Mesothelial cell of epicardium (in vitro differentiated cells): ENCODE measurements at regions not wholly inside any gene's neighbourhood (a gene's known extent, or its start where the extent isn't known, plus 50 kb on each side); places are given as distances from the start of the nearest gene placed in this dataset.
"Not testable (repeated sequence)": the region's sequence is repeated elsewhere in the genome, so short reads cannot be mapped to it uniquely, and the experiment has no call there.

Experiments
- DNase-seq, 2 experiments: peaks; one replicate each; pipeline ENCODE4 v3.0.0; 2021; ENCODE audit warnings: low spot score in 2 of 2; ENCODE audit not compliant: unreplicated experiment in 2 of 2
- H3K27ac Mint-ChIP-seq: 2 replicates; pipeline ENCODE4 v1.8.0; 2021; ENCODE audit warnings: mixed read lengths
- H3K27me3 Mint-ChIP-seq: 2 replicates; pipeline ENCODE4 v1.8.0; 2021; ENCODE audit warnings: low read depth, mixed read lengths
- H3K36me3 Mint-ChIP-seq: 2 replicates; pipeline ENCODE4 v1.8.0; 2021; ENCODE audit warnings: mixed read lengths
- H3K4me1 Mint-ChIP-seq: 2 replicates; pipeline ENCODE4 v1.8.0; 2021; ENCODE audit warnings: mixed read lengths
- H3K4me3 Mint-ChIP-seq: 2 replicates; pipeline ENCODE4 v1.8.0; 2021; ENCODE audit warnings: mild to moderate bottlenecking, moderate library complexity, mixed read lengths
- H3K9me3 Mint-ChIP-seq: 2 replicates; pipeline ENCODE4 v1.8.0; 2021; ENCODE audit warnings: mixed read lengths
- TF ChIP-seq, protein P1 (sequence below): fragments of 200-600 bp; sonication (generic); IDR thresholded peaks from one replicate; pipeline ENCODE4 v1.5.0; 2021; ENCODE audit warnings: antibody characterized with exemption; ENCODE audit not compliant: unreplicated experiment

DNA sequence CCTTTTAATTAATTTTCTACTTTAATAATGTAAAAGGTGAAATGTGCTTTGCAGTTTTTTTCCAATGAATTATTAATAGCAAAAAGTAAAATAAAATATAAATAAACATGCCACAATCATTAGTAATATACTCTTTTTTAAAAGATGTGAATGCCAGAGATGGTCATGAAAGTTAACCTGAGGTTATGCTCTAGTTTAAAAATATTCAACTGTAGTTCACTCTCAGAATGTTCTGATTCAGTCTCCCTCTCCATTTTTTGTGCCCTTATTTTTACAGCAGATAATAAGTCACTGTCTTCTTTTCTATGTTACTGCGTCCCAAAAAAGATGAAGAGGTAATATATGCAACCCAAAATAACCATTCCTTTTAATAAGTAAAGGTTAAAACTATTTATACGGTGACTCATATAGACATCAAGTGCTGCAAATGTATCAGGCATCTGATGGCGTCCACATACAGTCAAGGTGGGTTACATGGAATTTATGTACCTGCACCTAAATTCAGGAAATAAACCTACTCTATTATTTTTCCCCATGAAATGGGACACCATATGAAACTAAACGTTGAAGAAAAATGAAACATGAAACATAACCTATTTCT lies 153.6 kb upstream of the ZNF804A start:
- TF ChIP-seq, protein P1, sequence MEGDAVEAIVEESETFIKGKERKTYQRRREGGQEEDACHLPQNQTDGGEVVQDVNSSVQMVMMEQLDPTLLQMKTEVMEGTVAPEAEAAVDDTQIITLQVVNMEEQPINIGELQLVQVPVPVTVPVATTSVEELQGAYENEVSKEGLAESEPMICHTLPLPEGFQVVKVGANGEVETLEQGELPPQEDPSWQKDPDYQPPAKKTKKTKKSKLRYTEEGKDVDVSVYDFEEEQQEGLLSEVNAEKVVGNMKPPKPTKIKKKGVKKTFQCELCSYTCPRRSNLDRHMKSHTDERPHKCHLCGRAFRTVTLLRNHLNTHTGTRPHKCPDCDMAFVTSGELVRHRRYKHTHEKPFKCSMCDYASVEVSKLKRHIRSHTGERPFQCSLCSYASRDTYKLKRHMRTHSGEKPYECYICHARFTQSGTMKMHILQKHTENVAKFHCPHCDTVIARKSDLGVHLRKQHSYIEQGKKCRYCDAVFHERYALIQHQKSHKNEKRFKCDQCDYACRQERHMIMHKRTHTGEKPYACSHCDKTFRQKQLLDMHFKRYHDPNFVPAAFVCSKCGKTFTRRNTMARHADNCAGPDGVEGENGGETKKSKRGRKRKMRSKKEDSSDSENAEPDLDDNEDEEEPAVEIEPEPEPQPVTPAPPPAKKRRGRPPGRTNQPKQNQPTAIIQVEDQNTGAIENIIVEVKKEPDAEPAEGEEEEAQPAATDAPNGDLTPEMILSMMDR, result no peak
- H3K27ac Mint-ChIP-seq, result no peak overlapping the region
- H3K4me3 Mint-ChIP-seq, result no peak overlapping the region
- H3K27me3 Mint-ChIP-seq, result no peaks in the 10 kb centered on the region
- no peaks in the 10 kb centered on the region for H3K36me3 Mint-ChIP-seq
- DNase-seq, result no peak
- H3K4me1 Mint-ChIP-seq, result peaks cover 6% of the 10 kb centered on the region
- no peaks in the 10 kb centered on the region for H3K9me3 Mint-ChIP-seq

DNA sequence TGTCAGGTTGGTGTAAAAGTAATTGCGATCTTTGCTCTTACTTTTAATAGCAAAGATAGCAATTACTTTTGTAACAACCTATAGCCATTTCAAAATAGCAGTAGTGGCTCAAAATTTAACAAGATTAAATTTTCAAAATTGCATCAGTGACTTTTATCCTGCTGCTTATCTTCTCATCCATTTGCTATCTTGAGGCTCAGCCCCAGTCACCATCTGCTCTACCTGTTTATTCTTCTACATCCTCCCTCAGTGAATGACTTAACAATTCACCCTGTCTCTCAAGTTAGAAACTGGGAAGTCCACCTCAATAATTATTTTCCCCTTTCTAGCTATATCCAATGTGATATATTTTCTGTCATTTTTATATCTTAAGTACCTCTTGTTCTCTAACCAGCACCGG lies 148.6 kb upstream of the ZNF804A start:
- no peaks in the 10 kb centered on the region for H3K36me3 Mint-ChIP-seq
- TF ChIP-seq, protein P1, result no peak
- peaks cover 3% of the 10 kb centered on the region for H3K27me3 Mint-ChIP-seq

DNA sequence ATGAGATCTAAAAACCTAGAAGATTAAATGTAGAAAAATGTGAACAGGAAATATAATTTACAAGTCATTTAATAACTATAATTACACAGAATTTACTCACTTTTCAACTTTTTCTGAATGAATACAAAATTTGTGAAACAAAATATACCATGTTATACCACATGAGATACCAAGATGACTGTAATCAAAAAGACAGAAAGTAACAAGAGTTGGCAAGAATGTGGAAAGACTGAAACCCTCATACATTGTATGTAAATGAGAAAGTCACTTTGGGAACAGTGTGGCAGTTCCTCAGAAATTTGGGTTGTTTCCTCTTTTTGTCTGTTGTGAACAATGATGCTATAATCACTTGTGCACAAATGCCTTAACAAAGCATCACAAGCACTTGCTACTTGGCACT lies 145.4 kb upstream of the ZNF804A start:
- Mint-ChIP-seq H3K9me3 (no peaks in the 10 kb centered on the region), H3K4me1 (no peaks in the 10 kb centered on the region), H3K27ac (no peak overlapping the region), H3K4me3 (no peak overlapping the region), H3K27me3 (peaks cover 3% of the 10 kb centered on the region), H3K36me3 (no peaks in the 10 kb centered on the region)
- TF ChIP-seq, protein P1, result no peak
- DNase-seq, result no peak

More for the DNA sequence above, 148.6 kb upstream of the ZNF804A start:
- Mint-ChIP-seq H3K4me1 (no peaks in the 10 kb centered on the region), H3K27ac (no peak overlapping the region), H3K4me3 (no peak overlapping the region), H3K9me3 (no peaks in the 10 kb centered on the region)
- no peak for DNase-seq

DNA sequence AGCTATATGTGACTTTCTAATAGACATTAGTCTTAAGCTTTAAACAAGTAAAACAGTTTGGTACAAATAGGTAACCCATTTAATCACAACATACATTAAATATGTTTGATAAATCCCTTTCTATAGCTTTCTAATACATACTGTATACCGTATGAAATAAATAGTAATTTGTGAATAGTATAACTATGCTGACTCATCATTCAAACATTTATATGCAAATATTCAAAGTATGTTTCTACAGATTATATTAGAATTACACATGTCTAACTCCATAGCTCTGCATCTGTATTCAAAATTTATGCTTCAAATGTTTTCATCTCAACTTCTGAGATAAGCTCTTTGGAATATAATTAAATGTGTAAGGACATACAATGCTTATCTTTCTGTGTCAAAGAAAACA lies 142.7 kb upstream of the ZNF804A start:
- DNase-seq, result no peak
- no peaks in the 10 kb centered on the region for H3K4me1 Mint-ChIP-seq
- TF ChIP-seq, protein P1, result no peak
- no peaks in the 10 kb centered on the region for H3K9me3 Mint-ChIP-seq
- no peak overlapping the region for H3K4me3 Mint-ChIP-seq
- peaks cover 3% of the 10 kb centered on the region for H3K27me3 Mint-ChIP-seq
- no peak overlapping the region for H3K27ac Mint-ChIP-seq
- no peaks in the 10 kb centered on the region for H3K36me3 Mint-ChIP-seq

DNA sequence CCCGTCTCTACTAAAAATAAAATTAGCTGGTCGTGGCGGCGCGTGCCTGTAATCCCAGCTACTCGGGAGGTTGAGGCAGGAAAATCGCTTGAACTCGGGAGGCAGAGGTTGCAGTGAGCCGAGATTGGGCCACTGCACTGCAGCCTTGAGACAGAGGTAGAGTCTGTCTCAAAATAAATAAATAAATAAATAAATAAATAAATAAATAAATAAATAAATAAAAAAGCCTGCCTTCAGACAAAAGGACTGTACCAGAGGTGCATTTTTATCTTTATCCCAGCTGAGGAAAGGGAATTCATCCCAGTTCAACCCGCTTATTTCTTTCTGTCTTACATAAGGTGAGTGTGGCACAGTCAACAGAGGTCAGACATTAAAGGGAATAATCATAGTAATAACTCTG lies 141.6 kb upstream of the ZNF804A start:
- not testable (repeated sequence) for H3K4me1 Mint-ChIP-seq, DNase-seq, H3K9me3 Mint-ChIP-seq, H3K27ac Mint-ChIP-seq, H3K27me3 Mint-ChIP-seq, H3K4me3 Mint-ChIP-seq, H3K36me3 Mint-ChIP-seq

DNA sequence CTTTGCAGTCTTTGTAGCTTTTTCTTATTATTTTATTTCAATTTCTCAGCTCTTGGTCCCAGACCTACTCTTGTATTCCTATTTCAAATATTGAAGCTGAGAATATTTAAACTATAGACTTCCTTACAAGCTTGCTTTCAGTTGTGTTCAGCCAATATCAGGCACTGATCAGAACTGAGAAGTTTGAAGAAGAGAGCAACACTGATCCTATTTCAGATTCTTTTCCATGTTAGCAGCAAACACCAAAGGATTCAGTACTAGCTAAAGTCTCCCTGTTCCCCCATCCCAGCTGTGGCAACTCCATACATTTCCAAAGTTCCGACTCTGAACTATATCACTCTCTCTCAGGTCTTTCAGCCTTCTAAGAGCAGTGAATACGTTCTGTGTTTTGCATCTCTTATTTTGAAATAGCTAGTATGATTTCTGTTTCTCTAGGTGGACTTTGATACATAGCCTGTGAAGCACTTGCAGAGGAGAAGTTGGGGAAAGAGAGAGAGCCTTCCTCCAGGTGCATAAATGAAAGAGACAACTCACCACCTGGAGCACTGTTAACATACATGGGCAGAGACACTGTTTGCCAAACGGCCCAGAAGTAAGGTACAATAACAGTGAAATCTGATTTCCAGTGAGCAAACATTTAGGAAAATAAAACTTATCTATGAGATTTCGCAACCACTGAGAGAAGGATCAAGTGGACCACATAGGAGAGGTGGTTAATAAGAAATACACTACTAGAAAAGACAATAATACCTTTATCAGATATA lies 135.0 kb upstream of the ZNF804A start:
- TF ChIP-seq, protein P1, result no peak
- Mint-ChIP-seq H3K4me1 (no peaks in the 10 kb centered on the region), H3K36me3 (no peaks in the 10 kb centered on the region), H3K9me3 (no peaks in the 10 kb centered on the region), H3K27me3 (no peaks in the 10 kb centered on the region), H3K27ac (no peak overlapping the region), H3K4me3 (no peak overlapping the region)
- DNase-seq, result no peak
